Esophagus muscularis mucosa (tissue), 4 donors: ENCODE measurements at regions not wholly inside any gene's neighbourhood (a gene's known extent, or its start where the extent isn't known, plus 50 kb on each side); places are given as distances from the start of the nearest gene placed in this dataset.

Experiments
- DNase-seq: peaks from one replicate; pipeline ENCODE4 v3.0.0-alpha.2; 2017; ENCODE audit errors: extremely low spot score
- H3K27ac ChIP-seq, 4 donors: fragments of 200-600 bp; sonication (generic); replicated peaks in 1 of 4; 1 replicate in 3 of 4; 2 replicates in 1 of 4; pipeline ENCODE4 v1.5.1; 2016 to 2019; ENCODE audit warnings: mild to moderate bottlenecking in 1 of 4
- H3K27me3 ChIP-seq, 4 donors: fragments of 200-600 bp; sonication (generic); one replicate each; pipeline versions ENCODE4 v1.5.1 to v1.6.0; 2016 to 2019
- H3K36me3 ChIP-seq, 4 donors: fragments of 200-600 bp; sonication (generic); one replicate each; pipeline ENCODE4 v1.5.1; 2016 to 2019
- H3K4me1 ChIP-seq, 4 donors: fragments of 200-600 bp; sonication (generic); one replicate each; pipeline ENCODE4 v1.5.1; 2016 to 2019
- H3K4me3 ChIP-seq, 4 donors: fragments of 200-600 bp; sonication (generic); 1 replicate in 2 of 4; 2 replicates in 2 of 4; pipeline ENCODE4 v1.5.1; 2016 to 2019; ENCODE audit warnings: mild to moderate bottlenecking in 4 of 4, moderate library complexity in 1 of 4
- H3K9me3 ChIP-seq, 4 donors: fragments of 200-600 bp; sonication (generic); 1 replicate in 3 of 4; 2 replicates in 1 of 4; pipeline ENCODE4 v1.5.1; 2016 to 2019
- CTCF ChIP-seq, 3 experiments: fragments of 200-600 bp in 2 of 3; fragments of 450-650 bp in 1 of 3; sonication (generic) in 2 of 3; IDR thresholded peaks; one replicate each; pipeline ENCODE4 v1.5.1; 2017 to 2019; ENCODE audit warnings: antibody characterized with exemption in 3 of 3, mild to moderate bottlenecking in 2 of 3, moderate library complexity in 1 of 3
- EP300 ChIP-seq: sonication (generic); formaldehyde crosslinking; IDR thresholded peaks from one replicate; pipeline ENCODE4 v1.6.1; 2017; ENCODE audit warnings: antibody characterized with exemption
- POLR2A ChIP-seq: fragments of 450-650 bp; IDR thresholded peaks from one replicate; pipeline ENCODE4 v1.6.1; 2017; ENCODE audit warnings: antibody characterized with exemption, moderate library complexity, mild to moderate bottlenecking, low read depth
- POLR2AphosphoS5 ChIP-seq, 2 donors: sonication (generic); formaldehyde crosslinking; IDR thresholded peaks; one replicate each; pipeline ENCODE4 v1.6.1; 2017; ENCODE audit warnings: antibody characterized with exemption in 2 of 2
- WGBS: methylation state at CpG from one replicate; pipeline ENCODE4 v1.1.5; 2018; 5-methylcytosine and 5-hydroxymethylcytosine counted together
- intact Hi-C: fragments of 100-400 bp; cut with DNase I; formaldehyde crosslinking; loops from one replicate; pipeline ENCODE4 v1.15.1; 2023

GRCh38 chr11:15500643-15501042, 385.9 kb downstream of the INSC start:
- Histone ChIP-seq H3K4me1 (no peaks in the 10 kb centered on the region), H3K9me3 (no peaks in the 10 kb centered on the region), H3K36me3 (no peaks in the 10 kb centered on the region), H3K27me3 (no peaks in the 10 kb centered on the region), H3K4me3 (no peak overlapping the region), H3K27ac (no peak overlapping the region)
- WGBS: 83% methylated on average over 4 of the region's 4 CpGs
- intact Hi-C loops: no loop called here
- TF ChIP-seq CTCF (IDR thresholded peaks at IDR 0.05): no peak
- TF ChIP-seq POLR2AphosphoS5 (IDR thresholded peaks at IDR 0.05): no peak
- TF ChIP-seq POLR2A: no peak
- no peak for TF ChIP-seq EP300
- DNase-seq: no peak

GRCh38 chr11:15501566-15501965, 386.8 kb downstream of the INSC start:
- Histone ChIP-seq H3K4me3 (no peak overlapping the region), H3K9me3 (no peaks in the 10 kb centered on the region), H3K27ac (no peak overlapping the region), H3K27me3 (no peaks in the 10 kb centered on the region), H3K4me1 (no peaks in the 10 kb centered on the region), H3K36me3 (no peaks in the 10 kb centered on the region)
- DNase-seq: no peak
- 78% methylated on average over 7 of the region's 7 CpGs for WGBS
- intact Hi-C loops: no loop called here
- TF ChIP-seq EP300 (no peak), POLR2A (no peak), CTCF (IDR thresholded peaks at IDR 0.05) (no peak), POLR2AphosphoS5 (IDR thresholded peaks at IDR 0.05) (no peak)

GRCh38 chr11:15505155-15505554, 390.4 kb downstream of the INSC start:
- 89% methylated on average over 1 of the region's 1 CpG for WGBS
- Histone ChIP-seq H3K4me3 (no peak overlapping the region), H3K36me3 (no peaks in the 10 kb centered on the region), H3K4me1 (no peaks in the 10 kb centered on the region), H3K27ac (no peak overlapping the region), H3K27me3 (no peaks in the 10 kb centered on the region), H3K9me3 (no peaks in the 10 kb centered on the region)
- no peak for TF ChIP-seq EP300
- no peak for TF ChIP-seq POLR2AphosphoS5 (IDR thresholded peaks at IDR 0.05)
- TF ChIP-seq CTCF (IDR thresholded peaks at IDR 0.05): no peak
- TF ChIP-seq POLR2A: no peak
- no peak for DNase-seq
- intact Hi-C loops: no loop called here

- TF ChIP-seq EP300 (no peak), POLR2AphosphoS5 (IDR thresholded peaks at IDR 0.05) (no peak), POLR2A (no peak), CTCF (IDR thresholded peaks at IDR 0.05) (no peak)
- intact Hi-C loops: no loop called here
- no peak overlapping the region for H3K27ac ChIP-seq
- H3K4me1 ChIP-seq: no peaks in the 10 kb centered on the region
- H3K36me3 ChIP-seq: no peaks in the 10 kb centered on the region
- no peaks in the 10 kb centered on the region for H3K27me3 ChIP-seq
- 83% methylated on average over 6 of the region's 6 CpGs for WGBS
- peaks cover 0 to 4% (median 0%) of the 10 kb centered on the region in 4 donors for H3K9me3 ChIP-seq
- no peak for DNase-seq
- H3K4me3 ChIP-seq: no peak overlapping the region
These were observed 392.9 kb downstream of the INSC start for GRCh38 chr11:15507592-15507991.

GRCh38 chr11:15509082-15509481, 394.4 kb downstream of the INSC start:
- no peaks in the 10 kb centered on the region for H3K4me1 ChIP-seq
- 90% methylated on average over 2 of the region's 2 CpGs for WGBS
- intact Hi-C loops: no loop called here
- H3K36me3 ChIP-seq: no peaks in the 10 kb centered on the region
- H3K9me3 ChIP-seq: peaks cover 0 to 6% (median 2%) of the 10 kb centered on the region in 4 donors
- no peak for DNase-seq
- H3K27me3 ChIP-seq: no peaks in the 10 kb centered on the region
- H3K27ac ChIP-seq: no peak overlapping the region
- no peak overlapping the region for H3K4me3 ChIP-seq
- TF ChIP-seq POLR2AphosphoS5 (IDR thresholded peaks at IDR 0.05) (no peak), EP300 (no peak), CTCF (IDR thresholded peaks at IDR 0.05) (no peak), POLR2A (no peak)
